ENCODE measurements at regions not wholly inside any gene's neighbourhood (a gene's known extent, or its start where the extent isn't known, plus 50 kb on each side); places are given as distances from the start of the nearest gene placed in this dataset.

DNA sequence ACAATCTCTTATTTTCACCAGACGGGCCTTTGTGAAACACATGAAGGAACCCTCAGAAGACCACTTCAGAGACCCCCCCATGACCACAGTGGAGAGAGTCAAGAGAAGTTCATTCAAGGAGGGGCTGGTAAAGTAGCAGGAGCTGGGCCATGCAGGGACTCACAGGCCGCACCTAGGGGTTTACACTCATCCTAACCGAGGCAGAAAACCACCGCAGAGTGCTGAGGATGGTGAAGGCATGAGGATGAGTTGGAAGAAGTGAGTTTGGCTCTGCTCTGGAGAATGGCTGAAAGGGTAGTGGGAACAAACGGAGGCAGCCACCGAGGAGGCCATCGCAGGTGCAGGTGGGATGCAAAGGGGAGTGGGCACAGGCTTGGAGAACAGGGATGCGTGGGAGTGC lies 1046.9 kb downstream of the UQCRFS1 start:
- DNase-seq (ENCODE audit: low read depth), result no peak
- no peak overlapping the region for H3K4me3 ChIP-seq (ENCODE audit: low read depth, low read length)
- TF ChIP-seq, protein P1, sequence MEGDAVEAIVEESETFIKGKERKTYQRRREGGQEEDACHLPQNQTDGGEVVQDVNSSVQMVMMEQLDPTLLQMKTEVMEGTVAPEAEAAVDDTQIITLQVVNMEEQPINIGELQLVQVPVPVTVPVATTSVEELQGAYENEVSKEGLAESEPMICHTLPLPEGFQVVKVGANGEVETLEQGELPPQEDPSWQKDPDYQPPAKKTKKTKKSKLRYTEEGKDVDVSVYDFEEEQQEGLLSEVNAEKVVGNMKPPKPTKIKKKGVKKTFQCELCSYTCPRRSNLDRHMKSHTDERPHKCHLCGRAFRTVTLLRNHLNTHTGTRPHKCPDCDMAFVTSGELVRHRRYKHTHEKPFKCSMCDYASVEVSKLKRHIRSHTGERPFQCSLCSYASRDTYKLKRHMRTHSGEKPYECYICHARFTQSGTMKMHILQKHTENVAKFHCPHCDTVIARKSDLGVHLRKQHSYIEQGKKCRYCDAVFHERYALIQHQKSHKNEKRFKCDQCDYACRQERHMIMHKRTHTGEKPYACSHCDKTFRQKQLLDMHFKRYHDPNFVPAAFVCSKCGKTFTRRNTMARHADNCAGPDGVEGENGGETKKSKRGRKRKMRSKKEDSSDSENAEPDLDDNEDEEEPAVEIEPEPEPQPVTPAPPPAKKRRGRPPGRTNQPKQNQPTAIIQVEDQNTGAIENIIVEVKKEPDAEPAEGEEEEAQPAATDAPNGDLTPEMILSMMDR (conservative IDR thresholded peaks at IDR 0.05; ENCODE audit: low read depth, low read length), result no peak

DNA sequence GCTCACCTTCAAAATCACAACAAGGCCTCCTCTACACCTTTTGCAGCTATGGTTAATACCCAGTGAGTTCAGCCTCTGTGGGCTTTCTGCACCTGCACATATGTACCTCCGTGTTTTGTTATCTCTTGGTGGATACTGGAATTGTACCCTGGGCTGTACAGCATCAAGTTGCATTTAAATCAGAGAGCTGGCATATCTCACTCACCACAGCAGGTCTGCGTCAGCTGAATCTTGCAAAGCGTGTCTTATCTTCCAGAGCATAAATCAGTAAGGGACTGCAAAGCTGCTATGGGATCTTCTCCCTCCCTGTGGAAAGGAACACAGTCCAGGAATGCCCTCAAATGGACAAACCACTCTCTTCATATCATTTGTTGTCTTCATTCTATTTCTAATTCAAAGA lies 1048.7 kb downstream of the UQCRFS1 start:
- no peak for DNase-seq (ENCODE audit: low read depth)
- H3K4me3 ChIP-seq (ENCODE audit: low read depth, low read length), result no peak overlapping the region
- TF ChIP-seq, protein P1 (conservative IDR thresholded peaks at IDR 0.05; ENCODE audit: low read depth, low read length), result no peak

DNA sequence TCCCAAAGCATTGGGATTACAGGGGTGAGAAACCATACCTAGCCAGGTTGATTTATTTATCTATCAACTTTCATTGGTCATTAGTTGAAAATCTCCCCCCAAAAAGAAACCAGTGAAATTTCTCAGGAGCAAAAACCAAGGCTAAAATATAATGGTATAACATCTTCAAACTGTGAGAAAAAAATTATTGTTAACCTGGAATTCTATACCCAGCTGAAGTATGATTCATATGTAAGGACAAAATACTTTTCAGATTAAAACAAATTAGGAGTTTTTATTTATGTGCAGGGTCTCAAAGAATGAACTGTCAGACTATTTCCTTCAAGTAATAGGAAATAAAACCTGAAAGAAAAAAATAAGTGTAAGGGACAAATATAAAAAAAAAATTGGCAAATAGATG lies 1053.9 kb downstream of the UQCRFS1 start:
- DNase-seq (ENCODE audit: low read depth), result no peak

DNA sequence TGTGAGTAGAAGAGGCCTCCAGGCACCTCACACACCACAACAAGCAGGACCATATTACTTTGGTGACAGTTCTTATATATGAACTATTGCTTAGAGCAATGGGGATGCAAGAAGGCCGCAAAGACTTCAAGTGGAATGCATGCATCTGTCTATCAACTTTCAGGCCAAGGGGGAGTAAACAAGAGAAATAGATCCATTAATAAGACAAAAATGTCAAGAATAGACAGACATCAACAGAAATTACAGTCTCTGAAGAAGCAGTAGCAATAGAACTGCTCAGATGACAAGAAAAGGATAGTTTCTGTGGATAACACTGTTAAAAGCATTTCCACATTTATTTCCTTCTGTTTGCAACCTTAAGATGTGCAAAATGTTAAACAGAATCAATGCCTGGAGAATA lies 1057.7 kb downstream of the UQCRFS1 start:
- TF ChIP-seq, protein P1 (conservative IDR thresholded peaks at IDR 0.05; ENCODE audit: low read depth, low read length), result no peak
- no peak for DNase-seq (ENCODE audit: low read depth)
- no peak overlapping the region for H3K4me3 ChIP-seq (ENCODE audit: low read depth, low read length)

More for the DNA sequence above, 1053.9 kb downstream of the UQCRFS1 start:
- H3K4me3 ChIP-seq (ENCODE audit: low read depth, low read length), result no peak overlapping the region
- TF ChIP-seq, protein P1 (conservative IDR thresholded peaks at IDR 0.05; ENCODE audit: low read depth, low read length), result no peak

DNA sequence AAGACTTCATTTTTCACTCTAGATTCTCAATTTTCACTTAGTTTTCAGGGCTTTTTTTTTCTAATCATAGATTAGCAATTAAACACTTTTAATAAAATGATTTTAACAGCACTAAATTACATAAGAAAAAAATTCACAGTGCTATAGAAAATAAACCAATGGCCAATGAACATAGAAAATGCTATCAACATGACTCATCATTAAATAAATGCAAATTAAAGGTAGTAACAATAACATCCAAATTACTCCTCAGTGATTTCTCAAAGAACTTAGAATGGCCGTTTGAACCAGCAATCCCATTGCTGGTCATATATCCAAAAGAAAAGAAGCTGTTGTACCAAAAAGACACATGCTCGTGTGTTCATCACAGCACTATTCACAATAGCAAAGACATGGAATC lies 1058.9 kb downstream of the UQCRFS1 start:
- TF ChIP-seq, protein P1 (conservative IDR thresholded peaks at IDR 0.05; ENCODE audit: low read depth, low read length), result no peak
- no peak overlapping the region for H3K4me3 ChIP-seq (ENCODE audit: low read depth, low read length)
- no peak for DNase-seq (ENCODE audit: low read depth)

DNA sequence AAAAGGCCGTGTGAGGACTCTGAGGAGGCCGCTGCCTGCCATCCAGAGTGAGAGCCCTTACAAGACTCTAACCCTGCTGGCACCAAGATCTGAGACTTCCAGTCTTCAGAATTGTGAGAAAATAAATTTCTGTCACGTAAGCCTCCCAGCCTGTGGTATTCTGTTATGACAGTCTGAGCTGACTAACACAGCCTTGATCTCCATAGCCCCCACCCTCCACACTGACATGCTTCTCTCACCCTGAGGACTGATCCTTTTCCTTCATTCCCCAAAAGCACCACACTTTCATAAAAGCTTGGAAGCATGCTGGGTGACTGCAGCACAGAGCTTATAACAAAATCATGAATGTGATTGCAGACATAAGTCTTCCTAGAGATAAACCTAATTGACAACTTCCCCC lies 1059.8 kb downstream of the UQCRFS1 start:
- DNase-seq (ENCODE audit: low read depth), result no peak
- TF ChIP-seq, protein P1 (conservative IDR thresholded peaks at IDR 0.05; ENCODE audit: low read depth, low read length), result no peak
- H3K4me3 ChIP-seq (ENCODE audit: low read depth, low read length), result no peak overlapping the region

DNA sequence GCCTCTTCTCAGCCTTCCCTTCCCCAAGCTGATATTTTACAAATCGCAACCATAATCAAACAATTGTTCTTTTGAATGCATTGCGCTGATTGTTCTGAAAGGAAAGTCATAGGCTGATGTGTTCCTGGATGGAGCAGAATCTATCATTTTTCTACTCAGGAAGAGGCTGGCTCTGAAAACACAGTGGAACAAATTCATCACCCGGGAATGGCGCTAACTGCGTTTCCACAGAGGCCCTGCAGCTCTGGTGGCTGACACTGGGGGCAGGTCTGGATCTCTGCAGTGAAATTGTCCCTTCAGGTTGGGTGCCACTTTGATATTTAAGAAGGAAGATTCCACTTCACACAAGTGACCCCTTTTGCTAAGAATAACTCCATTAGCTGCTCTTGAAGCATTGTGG lies 1060.8 kb downstream of the UQCRFS1 start:
- H3K4me3 ChIP-seq (ENCODE audit: low read depth, low read length), result no peak overlapping the region
- TF ChIP-seq, protein P1 (conservative IDR thresholded peaks at IDR 0.05; ENCODE audit: low read depth, low read length), result no peak

More for the DNA sequence above, 1060.8 kb downstream of the UQCRFS1 start:
- DNase-seq (ENCODE audit: low read depth), result no peak

Data from choroid plexus epithelial cell (primary cell).